Embryonic facial prominence (tissue), 1 donor: ENCODE measurements at regions not wholly inside any gene's neighbourhood (a gene's known extent, or its start where the extent isn't known, plus 50 kb on each side); places are given as distances from the start of the nearest gene placed in this dataset.

Source experiments
- DNase-seq: peaks from one replicate; pipeline ENCODE4 v3.0.0-alpha.2; 2016; ENCODE audit errors: extremely low spot score

GRCh38 chr13:103222683-103223082 lies 156.5 kb upstream of the SLC10A2 start:
- no peak for DNase-seq

GRCh38 chr13:103218253-103218652 lies 152.0 kb upstream of the SLC10A2 start:
- no peak for DNase-seq

GRCh38 chr13:103213152-103213551 lies 146.9 kb upstream of the SLC10A2 start:
- no peak for DNase-seq

- no peak for DNase-seq
Observed at GRCh38 chr13:103210348-103210747, 144.1 kb upstream of the SLC10A2 start.

GRCh38 chr13:103203735-103204330 lies 137.6 kb upstream of the SLC10A2 start:
- DNase-seq = no peak

GRCh38 chr13:103200118-103200885 lies 134.1 kb upstream of the SLC10A2 start:
- DNase-seq = no peak

- no peak for DNase-seq
Observed at GRCh38 chr13:103199380-103200088, 133.3 kb upstream of the SLC10A2 start.

GRCh38 chr13:103196356-103196755 lies 130.1 kb upstream of the SLC10A2 start:
- no peak for DNase-seq

GRCh38 chr13:103195762-103196161 lies 129.5 kb upstream of the SLC10A2 start:
- DNase-seq = no peak

GRCh38 chr13:103194871-103195270 lies 128.7 kb upstream of the SLC10A2 start:
- DNase-seq = no peak

- no peak for DNase-seq
Observed at GRCh38 chr13:103192511-103193135, 126.4 kb upstream of the SLC10A2 start.

- no peak for DNase-seq
Observed at GRCh38 chr13:103190841-103191240, 124.6 kb upstream of the SLC10A2 start.

- DNase-seq = peak; percentile 66
Observed at GRCh38 chr13:103188713-103189326, 122.6 kb upstream of the SLC10A2 start.

GRCh38 chr13:103187721-103188156 lies 121.5 kb upstream of the SLC10A2 start:
- DNase-seq = no peak

- DNase-seq = no peak
Observed at GRCh38 chr13:103184413-103184812, 118.2 kb upstream of the SLC10A2 start.

- DNase-seq = no peak
Observed at GRCh38 chr13:103178986-103179943, 113.0 kb upstream of the SLC10A2 start.

GRCh38 chr13:103174966-103175365 lies 108.7 kb upstream of the SLC10A2 start:
- no peak for DNase-seq

GRCh38 chr13:103168901-103169508 lies 102.8 kb upstream of the SLC10A2 start:
- no peak for DNase-seq

GRCh38 chr13:103164251-103164650 lies 98.0 kb upstream of the SLC10A2 start:
- DNase-seq = no peak

GRCh38 chr13:103161476-103161875 lies 95.3 kb upstream of the SLC10A2 start:
- DNase-seq = no peak
